ENCODE measurements at regions not wholly inside any gene's neighbourhood (a gene's known extent, or its start where the extent isn't known, plus 50 kb on each side); places are given as distances from the start of the nearest gene placed in this dataset.

DNA sequence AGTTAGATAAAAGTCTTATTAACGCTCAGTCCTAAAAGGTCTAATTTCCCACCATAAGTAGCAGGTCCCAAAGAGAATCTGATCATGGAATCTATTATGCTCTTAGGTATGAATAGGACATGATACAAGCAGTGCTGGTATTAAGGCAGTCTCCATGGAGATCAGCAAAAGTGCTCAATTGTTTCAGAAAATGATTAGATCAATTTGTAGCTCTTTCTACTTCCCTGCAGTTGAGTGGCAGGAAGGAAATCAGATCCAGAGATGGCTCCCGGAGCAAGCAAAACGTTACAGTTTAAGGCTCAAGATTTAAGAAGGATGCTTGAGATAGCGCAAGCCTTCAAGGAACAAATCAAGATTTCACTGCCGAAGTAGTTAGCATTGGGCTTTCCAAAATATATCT, 205.7 kb downstream of the DRD1 start:
- TF ChIP-seq, protein P1, sequence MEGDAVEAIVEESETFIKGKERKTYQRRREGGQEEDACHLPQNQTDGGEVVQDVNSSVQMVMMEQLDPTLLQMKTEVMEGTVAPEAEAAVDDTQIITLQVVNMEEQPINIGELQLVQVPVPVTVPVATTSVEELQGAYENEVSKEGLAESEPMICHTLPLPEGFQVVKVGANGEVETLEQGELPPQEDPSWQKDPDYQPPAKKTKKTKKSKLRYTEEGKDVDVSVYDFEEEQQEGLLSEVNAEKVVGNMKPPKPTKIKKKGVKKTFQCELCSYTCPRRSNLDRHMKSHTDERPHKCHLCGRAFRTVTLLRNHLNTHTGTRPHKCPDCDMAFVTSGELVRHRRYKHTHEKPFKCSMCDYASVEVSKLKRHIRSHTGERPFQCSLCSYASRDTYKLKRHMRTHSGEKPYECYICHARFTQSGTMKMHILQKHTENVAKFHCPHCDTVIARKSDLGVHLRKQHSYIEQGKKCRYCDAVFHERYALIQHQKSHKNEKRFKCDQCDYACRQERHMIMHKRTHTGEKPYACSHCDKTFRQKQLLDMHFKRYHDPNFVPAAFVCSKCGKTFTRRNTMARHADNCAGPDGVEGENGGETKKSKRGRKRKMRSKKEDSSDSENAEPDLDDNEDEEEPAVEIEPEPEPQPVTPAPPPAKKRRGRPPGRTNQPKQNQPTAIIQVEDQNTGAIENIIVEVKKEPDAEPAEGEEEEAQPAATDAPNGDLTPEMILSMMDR (IDR thresholded peaks at IDR 0.05; ENCODE audit: insufficient read depth, low read depth, low read length, missing control alignments), result no peak
- no peak overlapping the region for H3K4me3 ChIP-seq (ENCODE audit: low read depth, low read length)

DNA sequence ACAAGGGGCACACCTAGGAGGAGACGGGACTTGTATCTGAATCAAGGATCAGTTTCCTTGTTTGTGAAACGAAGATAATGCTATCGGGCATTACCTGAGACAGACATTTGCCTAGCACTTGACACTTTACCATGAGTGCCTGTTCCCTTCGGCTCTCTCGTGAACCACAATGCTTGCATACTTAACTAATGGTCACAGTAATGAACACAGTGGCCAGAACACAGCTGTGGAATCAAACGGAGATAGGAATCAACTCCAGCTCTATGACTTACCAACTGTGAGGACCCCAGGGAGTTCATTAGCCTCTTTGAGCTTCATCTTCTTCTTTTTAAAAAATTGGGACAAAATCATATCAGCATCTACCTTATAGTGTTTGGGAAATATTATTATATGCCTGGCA, 207.8 kb downstream of the DRD1 start:
- no peak for DNase-seq (ENCODE audit: low read depth)
- H3K4me3 ChIP-seq (ENCODE audit: low read depth, low read length), result no peak overlapping the region
- TF ChIP-seq, protein P1 (IDR thresholded peaks at IDR 0.05; ENCODE audit: insufficient read depth, low read depth, low read length, missing control alignments), result no peak

More for the DNA sequence above, 205.7 kb downstream of the DRD1 start:
- no peak for DNase-seq (ENCODE audit: low read depth)

DNA sequence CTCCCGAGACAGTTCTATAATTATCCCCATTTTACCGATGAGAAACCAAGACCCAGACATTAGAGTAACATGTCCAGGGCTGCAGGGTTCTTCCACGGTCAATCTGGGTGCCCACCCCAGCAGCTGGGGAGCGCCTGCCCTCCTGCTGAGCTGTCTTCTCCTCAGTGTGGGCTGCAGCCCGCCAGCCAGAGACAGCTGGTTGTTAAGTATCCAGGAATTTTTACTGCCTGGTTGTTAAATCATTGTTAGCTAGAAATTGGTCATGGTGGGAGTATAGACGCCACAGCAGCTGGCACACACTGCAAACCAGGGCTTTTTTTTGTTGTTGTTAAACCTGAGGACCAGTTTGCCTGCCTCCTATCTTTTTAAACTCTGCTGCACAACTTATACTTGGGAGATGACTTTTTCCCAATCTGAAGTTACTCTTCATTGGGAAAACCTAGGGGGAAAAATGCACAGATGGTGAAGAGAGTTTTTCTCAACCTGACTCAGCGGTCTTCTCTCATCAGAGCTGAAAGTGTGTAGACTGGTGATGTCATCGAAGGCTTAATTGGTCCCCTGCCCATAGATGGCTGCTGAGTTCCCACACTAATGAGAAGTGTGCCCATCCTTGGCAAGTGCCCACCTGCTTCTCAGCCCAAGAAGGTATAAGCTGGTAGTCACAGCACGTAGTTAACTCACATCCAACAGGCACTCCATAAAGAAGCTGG, 208.6 kb downstream of the DRD1 start:
- H3K4me3 ChIP-seq (ENCODE audit: low read depth, low read length), result no peak overlapping the region
- no peak for DNase-seq (ENCODE audit: low read depth)
- TF ChIP-seq, protein P1 (IDR thresholded peaks at IDR 0.05; ENCODE audit: insufficient read depth, low read depth, low read length, missing control alignments), result no peak

DNA sequence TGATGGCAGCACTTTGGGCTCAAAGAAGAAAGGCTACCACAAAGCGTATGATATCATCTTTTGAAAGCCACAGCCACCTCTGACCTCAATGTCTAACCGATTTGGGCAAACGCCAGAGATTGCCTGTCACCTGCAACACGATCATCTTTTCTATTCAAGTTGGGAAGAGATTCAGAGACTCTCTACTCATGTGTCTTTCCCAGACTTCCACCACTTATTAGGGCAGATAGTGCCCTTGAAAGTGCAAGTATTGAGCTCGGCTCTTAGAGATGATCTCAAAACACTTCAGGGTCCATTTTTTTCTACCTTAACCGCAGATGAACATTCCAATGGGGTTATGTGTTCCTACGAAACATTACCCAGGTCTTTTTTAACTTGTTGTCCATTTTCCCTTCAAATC, 213.7 kb downstream of the DRD1 start:
- no peak for DNase-seq (ENCODE audit: low read depth)
- no peak overlapping the region for H3K4me3 ChIP-seq (ENCODE audit: low read depth, low read length)
- TF ChIP-seq, protein P1 (IDR thresholded peaks at IDR 0.05; ENCODE audit: insufficient read depth, low read depth, low read length, missing control alignments), result no peak

DNA sequence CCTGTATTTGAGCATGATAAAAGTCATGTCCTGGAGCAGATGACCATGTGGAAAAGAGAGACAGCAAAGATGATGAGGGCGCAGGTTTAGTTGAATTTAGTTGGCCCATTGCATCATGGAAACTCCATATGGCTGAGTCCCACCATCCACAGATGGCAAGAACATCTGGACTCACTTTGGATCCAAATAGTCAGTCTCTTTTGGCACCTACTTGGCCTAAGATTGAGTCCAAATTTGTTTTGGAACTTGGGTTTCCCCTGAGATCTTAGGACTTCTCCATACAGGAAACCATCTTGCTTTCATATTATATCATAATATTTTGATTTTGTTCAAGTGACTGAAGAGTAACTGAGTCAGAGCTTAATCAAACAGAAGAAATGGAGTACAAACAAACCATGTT, 217.5 kb downstream of the DRD1 start:
- no peak for DNase-seq (ENCODE audit: low read depth)
- H3K4me3 ChIP-seq (ENCODE audit: low read depth, low read length), result no peak overlapping the region
- TF ChIP-seq, protein P1 (IDR thresholded peaks at IDR 0.05; ENCODE audit: insufficient read depth, low read depth, low read length, missing control alignments), result no peak

DNA sequence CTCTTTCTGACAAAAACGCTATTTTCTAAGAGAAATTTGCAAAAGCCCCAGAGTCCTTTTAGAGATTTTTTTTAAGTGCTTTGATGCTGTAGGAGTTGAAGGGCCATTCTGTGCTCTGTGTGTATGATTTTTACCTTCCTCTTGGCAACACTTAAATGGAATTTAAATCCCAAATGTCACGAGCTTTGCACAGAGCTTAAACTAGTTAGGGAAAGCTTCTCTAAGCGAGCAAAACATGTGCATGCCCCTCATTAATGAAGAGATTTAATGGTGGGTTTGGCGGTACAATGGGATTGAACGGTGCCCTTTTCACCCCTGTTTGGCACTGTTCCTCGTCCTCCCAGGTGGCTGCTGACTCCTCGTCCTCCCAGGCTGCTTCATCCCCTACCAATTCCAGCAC, 220.7 kb downstream of the DRD1 start:
- TF ChIP-seq, protein P1 (IDR thresholded peaks at IDR 0.05; ENCODE audit: insufficient read depth, low read depth, low read length, missing control alignments), result no peak
- no peak overlapping the region for H3K4me3 ChIP-seq (ENCODE audit: low read depth, low read length)
- no peak for DNase-seq (ENCODE audit: low read depth)

DNA sequence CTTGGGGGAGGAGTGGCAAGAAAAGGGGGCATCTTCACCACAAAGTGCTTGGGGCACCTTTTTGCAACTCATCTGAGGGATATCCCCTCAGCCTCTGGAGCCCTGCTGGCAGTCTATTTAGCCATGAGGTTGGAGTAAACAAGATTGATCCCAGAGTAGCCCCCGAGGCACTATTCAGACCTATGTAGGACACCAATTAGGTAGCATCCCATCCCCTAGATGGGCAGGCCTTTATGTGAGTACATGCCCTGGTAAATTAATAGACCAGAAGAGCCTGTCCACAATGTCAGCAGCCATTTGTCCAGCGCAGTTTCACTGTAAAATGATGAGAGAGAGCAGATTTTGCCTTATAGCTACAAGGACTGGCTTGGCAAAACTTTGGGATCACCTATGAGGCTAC, 221.4 kb downstream of the DRD1 start:
- DNase-seq (ENCODE audit: low read depth), result no peak
- TF ChIP-seq, protein P1 (IDR thresholded peaks at IDR 0.05; ENCODE audit: insufficient read depth, low read depth, low read length, missing control alignments), result no peak

More for the DNA sequence above, 221.4 kb downstream of the DRD1 start:
- no peak overlapping the region for H3K4me3 ChIP-seq (ENCODE audit: low read depth, low read length)

All from GM12865 (cell line).